ENCODE measurements at regions not wholly inside any gene's neighbourhood (a gene's known extent, or its start where the extent isn't known, plus 50 kb on each side); places are given as distances from the start of the nearest gene placed in this dataset.

DNA sequence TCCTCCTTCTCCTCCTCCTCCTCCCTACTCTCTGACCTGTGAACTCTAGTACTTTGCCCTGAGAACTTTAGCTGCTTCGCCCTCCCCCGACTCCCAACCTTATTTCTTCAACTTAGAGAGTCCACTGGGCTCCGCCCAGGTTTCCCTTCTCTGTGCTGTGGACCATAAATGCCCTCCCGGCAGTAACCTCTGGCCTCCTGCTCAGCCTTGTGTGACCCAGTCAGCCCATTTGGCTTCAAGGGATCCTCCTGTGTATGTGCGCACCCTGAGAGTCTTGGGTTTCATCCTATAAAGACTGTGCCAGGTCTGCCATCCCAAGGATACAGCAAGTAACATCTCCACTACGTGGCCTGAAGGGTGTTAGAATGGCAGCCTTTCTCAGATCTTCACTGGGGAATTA, 275.6 kb upstream of the C16orf82 start:
- 42 to 64% methylated on average over 6 of the region's 6 CpGs for WGBS, 2 donors
- Histone ChIP-seq H3K9me3 (no peaks in the 10 kb centered on the region), H3K4me3 (no peak overlapping the region), H3K36me3 (no peaks in the 10 kb centered on the region), H3K27ac (no peak overlapping the region), H3K4me1 (no peaks in the 10 kb centered on the region), H3K27me3 (no peaks in the 10 kb centered on the region)
- intact Hi-C loops (cut with DNase I): no loop called here
- TF ChIP-seq POLR2AphosphoS5 (IDR thresholded peaks at IDR 0.05) (no peak), EP300 (IDR thresholded peaks at IDR 0.05) (no peak)
- TF ChIP-seq, protein P1, sequence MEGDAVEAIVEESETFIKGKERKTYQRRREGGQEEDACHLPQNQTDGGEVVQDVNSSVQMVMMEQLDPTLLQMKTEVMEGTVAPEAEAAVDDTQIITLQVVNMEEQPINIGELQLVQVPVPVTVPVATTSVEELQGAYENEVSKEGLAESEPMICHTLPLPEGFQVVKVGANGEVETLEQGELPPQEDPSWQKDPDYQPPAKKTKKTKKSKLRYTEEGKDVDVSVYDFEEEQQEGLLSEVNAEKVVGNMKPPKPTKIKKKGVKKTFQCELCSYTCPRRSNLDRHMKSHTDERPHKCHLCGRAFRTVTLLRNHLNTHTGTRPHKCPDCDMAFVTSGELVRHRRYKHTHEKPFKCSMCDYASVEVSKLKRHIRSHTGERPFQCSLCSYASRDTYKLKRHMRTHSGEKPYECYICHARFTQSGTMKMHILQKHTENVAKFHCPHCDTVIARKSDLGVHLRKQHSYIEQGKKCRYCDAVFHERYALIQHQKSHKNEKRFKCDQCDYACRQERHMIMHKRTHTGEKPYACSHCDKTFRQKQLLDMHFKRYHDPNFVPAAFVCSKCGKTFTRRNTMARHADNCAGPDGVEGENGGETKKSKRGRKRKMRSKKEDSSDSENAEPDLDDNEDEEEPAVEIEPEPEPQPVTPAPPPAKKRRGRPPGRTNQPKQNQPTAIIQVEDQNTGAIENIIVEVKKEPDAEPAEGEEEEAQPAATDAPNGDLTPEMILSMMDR (IDR thresholded peaks at IDR 0.05): no peak
- no peak for DNase-seq

DNA sequence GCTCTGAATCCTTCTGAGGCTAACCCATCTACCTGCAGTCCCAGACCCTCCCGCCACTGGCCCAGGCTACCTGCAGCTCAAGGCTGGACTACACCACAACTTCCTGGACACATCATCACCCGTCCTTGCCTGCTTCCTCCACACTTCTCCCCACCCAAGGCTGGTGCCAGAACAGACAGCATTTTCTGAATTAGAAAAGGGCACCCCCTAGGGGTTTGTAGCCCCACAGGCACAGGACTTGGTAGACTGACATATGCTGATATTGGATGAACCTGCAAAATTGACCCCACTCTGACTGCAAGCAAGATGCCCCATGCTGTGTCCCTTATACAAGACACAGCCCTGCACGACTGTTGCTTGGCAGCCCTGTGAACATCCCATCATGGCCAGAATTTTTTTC, 271.5 kb upstream of the C16orf82 start:
- Histone ChIP-seq H3K27me3 (no peaks in the 10 kb centered on the region), H3K4me1 (no peaks in the 10 kb centered on the region), H3K36me3 (no peaks in the 10 kb centered on the region), H3K9me3 (no peaks in the 10 kb centered on the region), H3K4me3 (no peak overlapping the region), H3K27ac (no peak overlapping the region)
- DNase-seq: no peak
- WGBS, 2 donors: 20 to 28% methylated on average over 3 of the region's 3 CpGs
- intact Hi-C loops (cut with DNase I): no loop called here
- no peak for TF ChIP-seq POLR2A (IDR thresholded peaks at IDR 0.05)
- no peak for TF ChIP-seq EP300 (IDR thresholded peaks at IDR 0.05)
- TF ChIP-seq, protein P1 (IDR thresholded peaks at IDR 0.05): no peak
- no peak for TF ChIP-seq POLR2AphosphoS5 (IDR thresholded peaks at IDR 0.05)

DNA sequence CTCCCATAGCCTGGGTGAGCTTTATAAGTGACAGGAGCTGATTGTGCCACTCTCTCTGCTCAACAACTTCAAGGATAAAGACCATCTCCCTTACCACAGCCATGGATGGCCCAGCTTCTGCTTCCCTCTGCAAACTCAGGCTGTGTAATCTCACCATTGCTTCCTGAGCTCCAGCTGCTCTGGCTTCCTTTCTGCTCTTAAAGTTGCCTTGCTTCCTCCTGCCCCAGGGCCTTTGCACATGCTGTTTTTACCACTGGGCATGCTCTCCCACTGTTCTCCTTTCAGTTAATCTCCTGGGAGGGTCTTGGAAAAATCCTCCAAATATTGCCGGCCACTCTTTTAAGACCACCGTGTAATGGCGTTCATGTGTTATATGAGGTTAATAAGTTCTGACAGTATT, 265.1 kb upstream of the C16orf82 start:
- WGBS, 2 donors: 87 to 89% methylated on average over 3 of the region's 3 CpGs
- no peaks in the 10 kb centered on the region for H3K9me3 ChIP-seq
- H3K36me3 ChIP-seq: no peaks in the 10 kb centered on the region
- intact Hi-C loops (cut with DNase I): no loop called here
- H3K27me3 ChIP-seq: no peaks in the 10 kb centered on the region
- no peak for DNase-seq
- TF ChIP-seq, protein P1 (IDR thresholded peaks at IDR 0.05): no peak
- TF ChIP-seq EP300 (IDR thresholded peaks at IDR 0.05) (no peak), POLR2A (IDR thresholded peaks at IDR 0.05) (no peak), POLR2AphosphoS5 (IDR thresholded peaks at IDR 0.05) (no peak)
- H3K4me3 ChIP-seq: no peak overlapping the region
- no peak overlapping the region for H3K27ac ChIP-seq
- H3K4me1 ChIP-seq: no peaks in the 10 kb centered on the region

DNA sequence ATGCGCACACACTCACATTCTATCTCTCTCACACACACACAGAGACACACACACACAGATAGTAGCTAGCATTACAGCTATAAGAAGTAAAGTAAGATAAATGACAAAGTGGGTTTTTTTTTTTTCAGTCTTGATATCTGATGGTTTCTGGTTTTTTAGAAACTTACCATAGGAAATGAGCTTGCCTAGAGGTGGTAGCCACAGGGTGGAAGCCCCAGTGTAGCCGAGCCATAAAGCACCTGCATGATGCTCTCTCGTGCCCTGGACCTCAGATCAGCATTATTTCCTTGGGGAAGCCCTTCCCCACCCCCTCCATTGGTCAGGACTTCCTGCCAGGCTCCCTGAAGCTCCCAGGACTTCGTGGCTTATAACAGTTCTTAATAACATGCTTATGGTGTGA, 264.3 kb upstream of the C16orf82 start:
- Histone ChIP-seq H3K27me3 (no peaks in the 10 kb centered on the region), H3K4me3 (no peak overlapping the region), H3K27ac (no peak overlapping the region), H3K36me3 (no peaks in the 10 kb centered on the region), H3K9me3 (no peaks in the 10 kb centered on the region), H3K4me1 (no peaks in the 10 kb centered on the region)
- 24 to 38% methylated on average over 4 of the region's 4 CpGs for WGBS, 2 donors
- no peak for TF ChIP-seq EP300 (IDR thresholded peaks at IDR 0.05)
- no peak for TF ChIP-seq POLR2AphosphoS5 (IDR thresholded peaks at IDR 0.05)
- TF ChIP-seq, protein P1 (IDR thresholded peaks at IDR 0.05): no peak
- no peak for TF ChIP-seq POLR2A (IDR thresholded peaks at IDR 0.05)
- no peak for DNase-seq
- intact Hi-C loops (cut with DNase I): no loop called here

DNA sequence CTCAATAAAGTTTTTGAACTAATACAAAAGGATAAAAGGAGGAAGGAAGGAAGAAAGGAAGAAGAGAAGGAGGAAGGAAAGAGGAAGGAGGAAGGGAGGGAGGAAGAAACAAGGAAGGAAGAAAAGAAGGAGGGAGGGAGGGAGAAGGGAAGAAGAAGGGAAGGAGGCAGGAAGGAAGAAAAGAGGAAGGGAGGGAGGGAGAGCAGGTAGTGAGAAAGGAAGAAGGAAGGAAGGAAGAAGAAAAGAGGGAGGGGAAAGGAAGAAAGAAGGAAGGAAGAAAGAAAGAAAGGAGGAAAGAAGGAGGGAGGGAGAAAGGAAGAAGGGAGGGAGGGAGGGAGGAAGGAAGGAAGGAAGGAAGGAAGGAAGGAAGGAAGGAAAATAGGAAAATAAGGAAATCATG, 263.8 kb upstream of the C16orf82 start:
- no peak overlapping the region for H3K27ac ChIP-seq
- no peak overlapping the region for H3K4me3 ChIP-seq
- TF ChIP-seq EP300 (IDR thresholded peaks at IDR 0.05) (no peak), POLR2AphosphoS5 (IDR thresholded peaks at IDR 0.05) (no peak)
- TF ChIP-seq, protein P1 (IDR thresholded peaks at IDR 0.05): no peak
- no peaks in the 10 kb centered on the region for H3K9me3 ChIP-seq
- intact Hi-C loops (cut with DNase I): no loop called here
- H3K4me1 ChIP-seq: no peaks in the 10 kb centered on the region
- DNase-seq: no peak
- no peaks in the 10 kb centered on the region for H3K27me3 ChIP-seq
- no peaks in the 10 kb centered on the region for H3K36me3 ChIP-seq
